HG03354 (cell line): ENCODE measurements at regions not wholly inside any gene's neighbourhood (a gene's known extent, or its start where the extent isn't known, plus 50 kb on each side); places are given as distances from the start of the nearest gene placed in this dataset.

Experiments
- ATAC-seq: cut with Tn5 transposase; IDR thresholded peaks from one replicate; pipeline ENCODE4 v1.9.1; 2021; ENCODE audit warnings: mild to moderate bottlenecking; ENCODE audit not compliant: unreplicated experiment, poor library complexity, severe bottlenecking

- ATAC-seq = no peak
Measured at GRCh38 chr10:30256084-30256483, 93.0 kb downstream of the MTPAP start.

DNA sequence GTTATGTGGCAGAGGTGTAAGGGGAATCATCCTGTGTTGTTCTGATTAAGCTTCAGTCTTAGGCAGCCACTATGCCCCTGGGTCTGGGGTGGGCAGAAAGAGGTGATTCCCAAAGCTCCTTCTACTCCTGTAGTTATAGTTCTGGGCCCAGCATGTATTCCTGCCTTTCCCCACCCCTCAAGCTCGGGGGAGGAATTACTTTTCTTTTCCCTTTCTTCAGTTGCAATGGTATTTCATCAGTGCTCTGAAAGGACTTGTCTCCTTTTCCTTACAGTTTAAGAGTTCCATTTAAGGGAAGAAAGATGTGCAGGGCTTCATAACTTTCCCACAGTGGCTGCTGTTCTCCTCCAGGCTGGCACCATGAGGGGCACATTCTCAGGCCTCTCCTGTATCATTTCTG lies 94.2 kb downstream of the MTPAP start:
- ATAC-seq = no peak

DNA sequence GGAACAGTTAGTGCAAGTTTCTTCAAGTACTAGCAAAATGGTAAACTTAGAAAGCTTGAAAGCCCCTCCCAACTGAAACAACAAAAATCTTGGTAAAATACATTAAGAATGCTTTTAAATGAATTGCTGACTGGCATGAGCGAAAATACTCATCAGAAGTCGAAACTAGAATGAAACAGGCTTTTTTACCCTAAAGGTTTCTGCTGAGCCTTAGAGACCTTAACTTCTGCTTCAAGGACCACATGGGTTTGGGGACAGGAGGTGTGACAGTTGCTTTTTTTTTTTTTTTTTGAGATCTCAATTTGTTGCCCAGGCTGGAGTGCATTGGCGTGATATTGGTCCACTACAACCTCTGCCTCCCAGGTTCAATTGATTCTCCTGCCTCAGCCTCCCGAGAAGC lies 100.3 kb downstream of the MTPAP start:
- no peak for ATAC-seq

DNA sequence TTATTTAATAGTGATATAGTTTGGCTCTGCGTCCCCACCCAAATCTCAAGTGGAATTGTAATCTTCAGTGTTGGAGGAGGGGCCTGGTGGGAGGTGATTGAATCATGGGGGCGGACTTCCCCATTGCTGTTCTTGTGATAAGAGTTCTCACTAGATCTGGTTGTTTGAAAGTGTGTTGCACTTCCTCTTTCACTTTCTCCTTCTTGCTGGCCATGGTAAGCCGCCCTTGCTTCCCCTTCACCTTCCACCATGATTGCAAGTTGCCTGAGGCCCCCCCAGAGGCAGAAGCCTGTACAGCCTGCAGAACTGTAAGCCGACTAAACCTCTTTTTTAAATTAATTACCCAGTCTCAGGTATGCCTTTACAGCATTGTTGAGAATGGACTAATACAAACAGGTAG lies 101.4 kb downstream of the MTPAP start:
- ATAC-seq = no peak

- no peak for ATAC-seq
Measured at GRCh38 chr10:30241422-30242110, 107.5 kb downstream of the MTPAP start.

DNA sequence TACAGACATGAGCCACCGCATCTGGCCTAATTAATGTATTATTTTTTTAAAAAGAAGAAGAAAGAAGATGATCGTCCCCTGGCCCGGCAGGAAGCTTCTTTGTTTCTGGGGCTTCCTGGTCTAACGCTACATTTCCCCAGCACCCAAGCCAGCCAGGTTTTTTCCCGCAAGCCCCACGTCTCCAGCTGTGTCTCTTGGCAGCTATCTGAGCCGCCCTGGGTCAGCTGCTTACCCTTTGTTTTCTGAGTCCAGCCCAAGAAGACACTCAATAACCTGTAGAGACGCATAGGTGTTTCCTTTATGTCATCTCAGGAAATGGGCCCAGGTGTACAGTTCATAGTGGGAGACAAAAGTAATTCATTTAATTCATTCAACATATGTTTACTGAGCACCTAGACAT lies 110.2 kb downstream of the MTPAP start:
- ATAC-seq = no peak

- ATAC-seq = no peak
Measured at GRCh38 chr10:30233186-30233959, 115.7 kb downstream of the MTPAP start.

DNA sequence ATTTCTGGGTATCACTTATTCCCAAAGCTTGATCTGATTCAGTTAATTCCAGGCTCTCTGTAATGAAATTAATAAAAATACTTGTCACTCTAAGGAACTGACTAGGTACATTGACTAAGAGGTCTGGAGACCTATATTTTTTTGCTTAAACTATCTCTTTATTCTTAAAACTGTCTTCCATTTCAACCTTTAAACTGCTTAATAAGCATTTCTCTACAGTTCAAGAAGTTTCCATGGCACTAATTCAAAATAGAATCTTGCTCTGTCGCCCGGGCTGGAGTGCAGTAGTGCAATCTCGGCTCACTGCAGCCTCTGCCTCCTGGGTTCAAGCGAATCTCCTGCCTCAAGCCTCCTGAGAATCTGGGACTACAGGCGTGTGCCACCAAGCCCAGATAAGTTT lies 117.4 kb downstream of the MTPAP start:
- no peak for ATAC-seq

GRCh38 chr10:30231071-30231652 lies 117.9 kb downstream of the MTPAP start:
- ATAC-seq = no peak

DNA sequence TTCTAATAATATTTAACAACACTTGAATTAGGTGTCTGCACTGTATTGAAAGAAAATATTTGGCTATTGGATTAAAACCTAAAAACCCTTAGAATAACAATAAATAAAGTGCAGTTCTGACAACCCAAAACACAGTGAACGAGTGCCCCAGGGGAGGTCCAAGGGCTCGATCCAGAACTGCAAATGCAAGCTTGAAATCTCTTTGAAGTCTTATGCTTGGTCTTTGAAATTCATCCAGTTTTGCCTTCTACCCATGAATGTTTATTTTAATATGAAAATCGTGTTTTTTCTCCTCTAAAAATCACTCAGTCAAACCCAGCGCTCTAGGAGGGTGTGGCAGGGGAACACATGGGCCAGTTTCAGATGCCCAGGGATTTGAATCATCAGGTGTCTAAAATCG lies 119.5 kb downstream of the MTPAP start:
- ATAC-seq = no peak

DNA sequence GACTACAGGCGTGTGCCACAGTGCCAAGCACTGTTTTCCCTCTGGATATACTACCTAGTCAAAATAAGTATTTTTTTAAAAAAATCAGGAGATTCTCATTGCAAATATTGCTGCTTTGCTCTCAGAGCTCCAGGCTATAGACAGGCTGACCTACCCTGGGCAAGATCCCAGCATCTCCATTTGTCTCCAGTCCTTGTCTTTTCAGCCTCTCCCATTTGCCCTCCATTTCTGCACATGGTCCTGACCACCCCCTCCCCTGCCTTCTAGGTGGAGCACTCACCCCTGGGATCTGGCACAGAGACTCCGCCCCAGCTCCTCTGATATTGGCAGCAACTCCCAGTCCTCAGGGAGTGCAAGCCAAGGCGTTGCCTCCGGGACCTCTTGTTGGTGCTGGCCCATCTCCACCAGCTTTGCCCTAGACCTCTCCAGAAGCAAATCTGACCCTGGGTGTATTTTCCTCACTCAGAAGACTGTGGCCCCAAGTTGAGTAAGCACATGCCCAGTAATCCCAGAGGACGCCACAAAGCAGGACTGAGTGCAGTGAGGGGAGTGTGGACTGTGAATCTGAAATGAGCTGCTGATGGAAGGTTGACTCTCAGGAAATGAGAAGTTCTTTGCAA lies 120.6 kb downstream of the MTPAP start:
- ATAC-seq = no peak

GRCh38 chr10:30227481-30227880 lies 121.6 kb downstream of the MTPAP start:
- ATAC-seq = no peak

DNA sequence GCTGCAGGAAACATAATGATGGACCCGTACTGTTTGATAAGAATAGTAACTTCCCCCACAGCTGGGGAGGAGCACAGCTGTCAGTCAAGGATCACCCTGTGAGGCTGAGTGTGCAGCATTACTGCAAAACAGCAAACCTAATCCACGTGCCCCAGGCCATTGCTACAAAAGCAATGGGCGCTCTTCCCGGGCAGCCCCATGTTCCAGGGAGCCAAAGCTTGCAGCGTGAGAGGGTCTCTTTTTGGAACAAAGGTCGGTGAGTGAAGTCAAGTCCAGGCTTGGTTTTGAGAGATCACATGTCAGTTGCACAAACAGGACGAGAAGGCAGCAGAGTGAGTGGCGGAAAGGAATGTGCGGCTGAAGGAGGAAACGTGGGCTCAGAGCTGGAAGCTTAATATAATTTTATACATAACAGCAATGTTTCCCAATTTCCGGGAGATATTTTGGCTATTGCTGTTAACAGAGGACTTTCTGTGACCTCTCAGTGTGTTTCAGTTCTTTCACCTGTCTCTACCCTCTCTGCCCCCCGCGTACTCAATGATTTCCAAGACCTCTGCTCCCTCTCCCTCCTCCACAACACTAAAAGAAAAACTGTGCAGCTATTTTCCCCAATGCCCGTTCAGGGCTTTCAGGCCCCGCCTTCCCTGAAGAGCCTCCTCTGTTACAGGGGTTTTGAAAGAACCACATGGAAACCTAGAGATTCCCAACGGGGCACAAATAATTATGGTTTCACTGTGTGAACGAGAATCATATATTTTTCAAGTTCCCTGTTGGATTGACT lies 128.9 kb downstream of the MTPAP start:
- ATAC-seq = no peak

DNA sequence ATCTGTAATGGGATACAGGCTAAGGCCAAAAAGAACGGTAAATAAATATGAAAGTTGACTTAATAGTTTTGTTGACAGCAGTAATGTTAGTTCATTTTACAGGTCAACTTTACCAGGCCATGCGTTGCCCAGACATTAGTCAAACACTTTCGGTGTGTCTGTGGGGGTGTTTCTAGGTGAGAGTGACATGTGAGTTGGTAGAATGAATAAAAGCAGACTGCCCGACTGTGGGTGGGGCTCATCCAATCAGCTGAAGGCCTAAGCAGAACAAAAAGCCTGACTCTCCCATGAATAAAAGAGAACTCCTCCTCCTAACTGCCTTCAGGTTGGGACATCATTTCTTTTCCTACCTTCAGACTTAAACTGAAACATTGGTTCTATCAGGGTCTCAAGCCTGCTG lies 132.3 kb downstream of the MTPAP start:
- ATAC-seq = no peak

DNA sequence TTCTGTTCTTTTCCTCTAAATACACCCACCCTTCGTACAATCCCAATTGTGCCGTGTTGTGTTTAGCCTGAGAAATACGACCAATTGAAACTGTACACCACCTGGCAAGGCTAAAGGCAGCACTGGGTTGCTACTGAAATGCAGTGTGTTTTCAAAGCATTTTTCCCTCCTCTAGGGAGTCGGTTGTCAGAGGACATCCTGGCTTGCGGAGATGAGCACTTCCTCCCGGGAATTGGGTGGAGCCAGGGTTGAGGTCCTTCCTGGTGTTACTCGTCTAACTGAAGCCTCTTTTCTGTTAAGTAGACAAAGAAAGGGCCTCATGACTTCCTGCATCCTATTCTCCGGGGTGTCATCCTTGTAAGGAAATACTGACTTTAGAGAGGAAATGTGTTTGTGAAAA lies 133.5 kb downstream of the MTPAP start:
- no peak for ATAC-seq

GRCh38 chr10:30215141-30215540 lies 133.9 kb downstream of the MTPAP start:
- no peak for ATAC-seq

- no peak for ATAC-seq
Measured at GRCh38 chr10:30210296-30210695, 138.8 kb downstream of the MTPAP start.

DNA sequence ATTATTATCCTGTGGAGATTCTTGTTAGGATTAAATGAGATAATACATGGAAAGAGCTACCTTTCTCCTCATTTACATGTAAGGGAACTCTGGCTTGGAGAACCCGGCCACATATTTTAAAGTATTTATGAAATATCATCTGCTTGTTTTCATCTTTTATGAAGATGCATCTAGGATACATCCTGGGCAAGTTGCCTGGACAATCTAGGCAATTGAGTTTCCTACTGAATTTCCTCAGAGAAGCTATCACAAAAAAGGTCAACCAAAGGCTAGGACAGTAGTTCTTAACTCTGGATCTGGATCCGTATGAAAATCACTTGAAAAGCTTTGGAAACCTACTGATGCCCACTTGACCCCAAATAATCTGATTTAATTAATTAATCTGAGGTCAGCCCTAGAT lies 140.7 kb downstream of the MTPAP start:
- ATAC-seq = no peak

DNA sequence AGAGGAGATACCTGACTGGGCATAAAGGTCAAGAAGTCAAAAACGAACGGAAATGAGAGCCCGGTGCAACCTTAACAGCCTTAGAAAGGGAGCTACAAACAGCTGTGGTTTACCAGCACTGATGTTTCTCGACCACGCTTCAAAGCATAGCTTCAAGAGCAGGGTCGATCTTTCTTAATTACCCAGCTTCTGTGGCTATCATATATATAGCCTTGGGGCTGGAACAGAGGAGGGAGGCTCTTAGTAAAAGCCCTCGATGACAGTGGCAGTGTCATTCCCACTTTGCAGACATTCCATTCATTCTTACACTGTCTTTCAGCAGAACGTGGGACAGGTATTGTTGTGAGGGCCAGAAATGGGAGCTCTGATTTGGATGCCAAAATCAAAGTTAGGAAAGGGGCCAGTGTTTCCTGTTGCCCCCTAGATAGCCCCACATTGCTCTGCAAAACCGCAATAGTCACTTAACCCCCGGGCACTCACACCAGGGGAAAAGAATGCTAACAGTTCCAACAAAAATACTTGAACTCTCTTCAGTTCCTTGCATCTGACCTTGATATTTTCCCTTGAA lies 141.5 kb downstream of the MTPAP start:
- ATAC-seq = peak; percentile 61

- no peak for ATAC-seq
Measured at GRCh38 chr10:30200017-30200415, 140.6 kb upstream of the JCAD start.
